Jurkat, Clone E6-1 (cell line): ENCODE measurements at regions not wholly inside any gene's neighbourhood (a gene's known extent, or its start where the extent isn't known, plus 50 kb on each side); places are given as distances from the start of the nearest gene placed in this dataset.
"Not testable (repeated sequence)": the region's sequence is repeated elsewhere in the genome, so short reads cannot be mapped to it uniquely, and the experiment has no call there.

Experiments used
- DNase-seq: peaks from one replicate; pipeline ENCODE4 v3.0.0-alpha.2; 2011; ENCODE audit warnings: low read depth, low spot score
- H3K4me3 ChIP-seq: 2 replicates; pipeline ENCODE4 v1.5.1; 2011; ENCODE audit warnings: mild to moderate bottlenecking, low read length, control low read depth, moderate library complexity

DNA sequence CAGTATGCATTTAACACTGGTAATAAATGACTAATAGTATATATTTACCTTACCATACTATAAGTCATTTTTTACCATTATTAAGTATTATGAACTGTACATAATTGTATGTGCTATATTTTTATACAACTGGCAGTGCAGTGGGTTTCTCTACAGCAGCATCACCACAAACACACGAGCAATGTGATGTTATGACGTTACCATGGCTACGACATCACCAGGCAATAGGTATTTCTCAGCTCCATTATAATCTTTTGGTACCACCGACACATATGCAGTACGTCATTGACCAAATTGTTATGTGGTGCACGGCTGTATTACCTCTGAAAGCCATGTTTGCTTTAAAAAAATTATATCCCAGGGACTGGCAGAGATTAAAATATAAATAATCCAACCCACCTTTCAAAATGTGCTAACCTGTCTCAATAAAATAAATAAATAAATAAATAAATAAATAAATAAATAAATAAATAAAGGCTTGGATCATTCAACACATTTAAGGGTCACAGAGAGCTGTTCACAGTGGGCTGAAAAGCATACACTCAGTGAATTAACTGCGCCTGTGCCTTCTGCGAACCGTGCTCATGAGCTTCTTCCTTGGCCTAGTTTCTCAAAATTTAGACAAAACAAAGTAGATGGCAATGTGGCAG is 121.4 kb upstream of the SLC35F3 start:
- no peak for DNase-seq
- no peak overlapping the region for H3K4me3 ChIP-seq

- H3K4me3 ChIP-seq: no peak overlapping the region
- DNase-seq: no peak
Observed at GRCh38 chr1:233787599-233787998, 116.9 kb upstream of the SLC35F3 start.

GRCh38 chr1:233788687-233789086 is 115.8 kb upstream of the SLC35F3 start:
- DNase-seq: no peak
- H3K4me3 ChIP-seq: no peak overlapping the region

DNA sequence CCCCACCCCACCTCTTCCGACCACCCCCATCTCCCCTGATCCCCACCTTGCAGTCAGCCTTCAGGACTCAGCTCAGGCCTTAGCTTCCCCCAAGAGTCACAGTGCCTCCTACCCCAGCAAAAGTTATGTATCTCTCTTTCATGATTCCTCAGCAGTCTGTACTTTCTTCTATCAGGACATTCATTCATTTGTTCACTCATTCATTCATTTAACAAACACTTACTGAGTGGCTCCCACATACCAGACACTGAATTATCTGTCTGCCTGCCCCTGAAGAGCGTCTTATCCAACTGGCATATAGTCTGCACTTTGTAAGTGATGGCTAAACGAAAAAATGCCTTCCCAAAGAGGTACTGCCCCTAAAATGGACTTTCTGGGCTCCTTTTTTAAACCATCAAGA is 114.4 kb upstream of the SLC35F3 start:
- no peak for DNase-seq
- H3K4me3 ChIP-seq: no peak overlapping the region

GRCh38 chr1:233790662-233791371 is 113.7 kb upstream of the SLC35F3 start:
- no peak overlapping the region for H3K4me3 ChIP-seq
- peak; percentile 52 for DNase-seq

DNA sequence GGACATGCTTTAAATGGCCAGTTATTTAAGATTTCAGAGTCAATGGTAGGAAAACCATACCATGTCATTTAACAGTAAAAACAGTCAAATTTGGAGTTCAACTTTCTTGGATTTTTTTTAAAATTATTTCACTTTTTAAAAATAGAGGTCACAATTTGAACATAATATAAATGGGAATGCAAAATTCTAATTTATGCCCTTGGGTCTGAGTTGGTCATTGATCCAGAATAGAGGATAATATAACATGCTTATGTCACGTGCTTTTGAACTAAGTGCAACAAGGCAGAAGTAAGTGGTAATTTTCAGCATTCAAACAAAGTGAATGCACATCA is 113.1 kb upstream of the SLC35F3 start:
- no peak overlapping the region for H3K4me3 ChIP-seq
- DNase-seq: no peak

- DNase-seq: no peak
- H3K4me3 ChIP-seq: no peak overlapping the region
Observed at GRCh38 chr1:233791721-233792120, 112.8 kb upstream of the SLC35F3 start.

GRCh38 chr1:233794863-233795262 is 109.6 kb upstream of the SLC35F3 start:
- no peak overlapping the region for H3K4me3 ChIP-seq
- no peak for DNase-seq

DNA sequence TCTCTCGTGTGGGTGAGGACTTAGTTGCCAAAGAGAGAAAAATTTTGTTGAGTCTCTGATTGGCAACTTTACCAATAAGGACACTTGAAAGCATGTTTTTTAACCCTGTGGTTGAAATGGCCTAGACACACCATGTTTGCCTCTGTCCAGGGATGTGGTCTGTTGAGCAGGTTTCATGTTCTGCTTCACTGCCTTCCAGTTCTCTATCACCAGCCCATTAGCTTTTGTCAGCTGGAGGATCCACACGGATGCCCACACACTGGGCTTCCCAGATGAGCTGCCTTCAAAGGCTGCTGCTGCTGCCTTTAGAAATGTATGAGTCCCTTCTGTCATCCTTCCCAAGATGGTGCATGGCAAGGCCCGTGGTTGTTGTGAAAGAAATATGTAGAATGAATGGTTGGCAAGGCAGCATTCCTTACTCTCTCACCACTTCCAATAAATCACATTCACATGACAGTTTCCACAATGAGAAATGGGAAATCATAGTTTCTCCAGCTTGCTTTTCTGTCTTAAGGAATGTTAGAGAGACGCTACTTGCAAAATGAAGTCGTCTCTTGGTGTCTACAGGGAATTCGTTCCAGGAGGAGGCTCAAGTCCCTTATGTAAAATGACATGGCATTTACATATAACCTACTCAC is 108.2 kb upstream of the SLC35F3 start:
- no peak for DNase-seq
- H3K4me3 ChIP-seq: no peak overlapping the region

DNA sequence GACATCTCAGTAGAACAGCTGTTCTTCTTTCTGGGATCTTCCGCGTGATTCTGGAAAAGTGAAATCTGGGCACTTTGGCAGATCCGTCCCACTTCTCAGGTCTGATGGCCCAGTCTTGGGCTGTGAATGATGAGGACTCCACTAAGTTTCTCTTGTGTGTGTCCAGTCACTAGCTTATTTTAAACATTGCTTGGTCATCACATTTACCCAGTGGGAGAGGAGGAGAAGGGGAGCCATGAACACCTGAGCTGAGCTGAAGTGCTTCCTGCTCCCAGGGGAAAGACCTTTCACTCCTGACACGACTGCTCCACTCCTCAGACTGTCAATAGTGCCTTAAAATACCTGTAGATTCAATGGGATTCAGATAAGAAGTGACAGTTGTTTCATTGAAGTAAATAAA is 101.9 kb upstream of the SLC35F3 start:
- H3K4me3 ChIP-seq: no peak overlapping the region
- DNase-seq: no peak

DNA sequence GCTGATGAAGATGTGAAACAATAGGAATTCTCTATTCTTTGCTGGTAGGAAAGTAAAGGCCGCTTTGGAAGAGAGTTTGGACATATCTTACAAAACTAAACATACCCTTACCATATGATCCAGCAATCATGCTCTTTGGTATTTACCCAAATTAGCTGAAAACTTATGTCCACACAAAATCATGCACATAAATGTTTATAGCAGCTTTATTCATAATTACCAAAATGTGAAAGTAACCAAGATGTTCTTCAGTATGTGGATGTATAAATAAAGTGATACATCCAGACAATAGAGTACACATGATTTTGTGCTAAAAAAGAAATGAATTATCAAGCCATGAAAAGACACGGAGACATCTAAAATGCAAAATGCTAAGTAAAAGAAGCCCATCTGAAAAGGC is 98.7 kb upstream of the SLC35F3 start:
- H3K4me3 ChIP-seq: no peak overlapping the region

GRCh38 chr1:233815357-233815756 is 89.1 kb upstream of the SLC35F3 start:
- DNase-seq: no peak
- H3K4me3 ChIP-seq: no peak overlapping the region

More for the DNA sequence above, 98.7 kb upstream of the SLC35F3 start:
- no peak for DNase-seq

GRCh38 chr1:233815865-233816264 is 88.6 kb upstream of the SLC35F3 start:
- H3K4me3 ChIP-seq: no peak overlapping the region
- no peak for DNase-seq

GRCh38 chr1:233816348-233816747 is 88.1 kb upstream of the SLC35F3 start:
- no peak overlapping the region for H3K4me3 ChIP-seq
- DNase-seq: no peak

- DNase-seq: no peak
- H3K4me3 ChIP-seq: no peak overlapping the region
Observed at GRCh38 chr1:233819042-233819441, 85.4 kb upstream of the SLC35F3 start.

- DNase-seq, H3K4me3 ChIP-seq: not testable (repeated sequence)
Observed at GRCh38 chr1:233824179-233824578, 80.3 kb upstream of the SLC35F3 start.

DNA sequence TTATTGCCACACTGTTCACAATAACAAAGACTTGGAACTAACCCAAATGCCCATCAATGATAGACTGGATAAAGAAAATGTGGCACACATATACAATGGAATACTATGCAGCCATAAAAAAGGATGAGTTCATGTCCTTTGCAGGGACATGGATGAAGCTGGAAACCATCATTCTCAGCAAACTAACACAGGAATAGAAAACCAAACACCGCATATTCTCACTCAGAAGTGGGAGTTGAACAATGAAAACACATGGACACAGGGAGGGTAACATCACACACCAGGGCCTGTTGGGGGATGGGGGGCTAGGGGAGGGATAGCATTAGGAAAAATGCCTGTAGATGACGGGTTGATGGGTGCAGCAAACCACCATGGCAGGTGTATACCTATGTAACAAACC is 76.5 kb upstream of the SLC35F3 start:
- DNase-seq, H3K4me3 ChIP-seq: not testable (repeated sequence)

- DNase-seq: no peak
- no peak overlapping the region for H3K4me3 ChIP-seq
Observed at GRCh38 chr1:233828480-233828879, 76.0 kb upstream of the SLC35F3 start.

- no peak overlapping the region for H3K4me3 ChIP-seq
- DNase-seq: no peak
Observed at GRCh38 chr1:233834609-233835008, 69.9 kb upstream of the SLC35F3 start.

DNA sequence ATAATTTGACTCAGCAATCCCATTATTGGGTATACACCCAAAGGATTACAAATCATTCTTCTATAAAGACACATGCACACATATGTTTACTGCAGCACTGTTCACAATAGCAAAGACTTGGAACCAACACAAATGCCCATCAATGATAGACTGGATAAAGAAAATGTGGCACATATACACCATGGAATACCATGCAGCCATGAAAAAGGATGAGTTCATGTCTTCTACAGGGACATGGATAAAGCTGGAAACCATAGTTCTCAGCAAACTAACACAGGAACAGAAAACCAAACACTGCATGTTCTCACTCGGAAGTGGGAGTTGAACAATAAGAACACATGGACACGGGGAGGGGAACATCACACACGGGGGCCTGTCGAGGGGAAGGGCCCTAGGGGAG is 66.3 kb upstream of the SLC35F3 start:
- H3K4me3 ChIP-seq, DNase-seq: not testable (repeated sequence)
